ENCODE measurements at regions not wholly inside any gene's neighbourhood (a gene's known extent, or its start where the extent isn't known, plus 50 kb on each side); places are given as distances from the start of the nearest gene placed in this dataset.
"Not testable (repeated sequence)": the region's sequence is repeated elsewhere in the genome, so short reads cannot be mapped to it uniquely, and the experiment has no call there.

- DNase-seq (no peak), ATAC-seq (no peak)
- H3K27ac Mint-ChIP-seq = peak overlapping the region; percentile 12 to 58
- H3K4me3 Mint-ChIP-seq = no peak overlapping the region
- peaks cover 29% of the 10 kb centered on the region for H3K4me1 Mint-ChIP-seq
- peaks cover 0 to 5% of the 10 kb centered on the region in 2 donors for H3K9me3 Mint-ChIP-seq
- no peaks in the 10 kb centered on the region for H3K27me3 Mint-ChIP-seq
These were observed 52.3 kb upstream of the COL5A2 start for GRCh38 chr2:189231719-189232323.

GRCh38 chr2:189232759-189233406 is 53.3 kb upstream of the COL5A2 start:
- no peak for DNase-seq
- Mint-ChIP-seq H3K9me3 (peaks cover 0 to 5% of the 10 kb centered on the region in 2 donors), H3K4me3 (peak overlapping the region in 1 of 2 donors; percentile 3), H3K27ac (peak overlapping the region; percentile 19 to 69), H3K4me1 (peaks cover 29% of the 10 kb centered on the region), H3K27me3 (no peaks in the 10 kb centered on the region)
- ATAC-seq = peak; percentile 70

DNA sequence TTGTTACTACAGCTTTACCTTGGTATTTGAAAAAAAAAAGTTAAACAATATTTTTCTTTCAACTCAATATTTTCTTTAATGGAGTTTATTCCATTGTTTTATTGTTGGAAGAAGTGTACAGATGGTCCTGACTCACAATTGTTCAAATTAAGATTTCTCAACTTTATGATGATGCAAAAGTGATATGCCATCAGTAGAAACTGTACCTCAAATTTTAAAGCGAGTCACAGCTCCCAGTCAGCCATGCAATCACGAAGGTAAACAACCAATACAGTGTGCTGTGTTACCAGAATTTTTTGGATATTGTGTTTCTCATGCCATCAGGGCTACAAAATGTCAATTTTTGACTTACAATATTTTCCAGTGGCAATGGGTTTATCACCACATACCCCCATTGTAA is 54.0 kb upstream of the COL5A2 start:
- Mint-ChIP-seq H3K4me1 (peaks cover 32% of the 10 kb centered on the region), H3K27me3 (no peaks in the 10 kb centered on the region)
- no peak for ATAC-seq

GRCh38 chr2:189234991-189235390 is 55.4 kb upstream of the COL5A2 start:
- Mint-ChIP-seq H3K27ac (no peak overlapping the region), H3K27me3 (no peaks in the 10 kb centered on the region), H3K4me3 (no peak overlapping the region), H3K4me1 (peaks cover 34% of the 10 kb centered on the region), H3K9me3 (peaks cover 4 to 8% of the 10 kb centered on the region in 2 donors)
- DNase-seq (no peak), ATAC-seq (no peak)

More for the DNA sequence above, 54.0 kb upstream of the COL5A2 start:
- peak overlapping the region in 1 of 2 donors; percentile 69 for H3K27ac Mint-ChIP-seq
- peaks cover 3 to 4% of the 10 kb centered on the region in 2 donors for H3K9me3 Mint-ChIP-seq
- H3K4me3 Mint-ChIP-seq = no peak overlapping the region
- no peak for DNase-seq

DNA sequence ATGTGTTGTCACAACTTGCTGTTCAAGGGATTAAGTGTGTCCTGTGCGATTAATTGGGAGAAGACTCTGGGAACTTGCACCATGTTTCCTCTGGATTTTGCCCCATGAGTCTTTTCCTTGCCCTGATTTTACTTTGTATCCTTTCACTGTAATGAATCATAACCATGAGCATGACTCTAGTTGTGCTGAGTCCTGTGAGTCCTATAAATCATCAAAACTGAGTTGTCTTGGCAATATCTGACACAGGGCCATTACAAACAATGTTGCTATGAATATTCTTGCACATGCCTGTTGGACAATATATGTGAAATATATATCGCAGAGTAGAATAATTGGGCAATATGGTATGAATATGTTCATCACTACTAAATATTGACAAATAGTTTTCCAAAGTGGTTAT is 56.5 kb upstream of the COL5A2 start:
- no peak overlapping the region for H3K4me3 Mint-ChIP-seq
- ATAC-seq (no peak), DNase-seq (no peak)
- H3K9me3 Mint-ChIP-seq = peaks cover 4 to 8% of the 10 kb centered on the region in 2 donors
- no peak overlapping the region for H3K27ac Mint-ChIP-seq
- H3K27me3 Mint-ChIP-seq = no peaks in the 10 kb centered on the region
- peaks cover 28% of the 10 kb centered on the region for H3K4me1 Mint-ChIP-seq

- DNase-seq (no peak), ATAC-seq (no peak)
- no peak overlapping the region for H3K4me3 Mint-ChIP-seq
- peaks cover 14 to 22% of the 10 kb centered on the region in 2 donors for H3K9me3 Mint-ChIP-seq
- no peak overlapping the region for H3K27ac Mint-ChIP-seq
- H3K27me3 Mint-ChIP-seq = no peaks in the 10 kb centered on the region
- peaks cover 5% of the 10 kb centered on the region for H3K4me1 Mint-ChIP-seq
These were observed 59.3 kb upstream of the COL5A2 start for GRCh38 chr2:189238903-189239302.

- not testable (repeated sequence) for ATAC-seq, H3K27ac Mint-ChIP-seq, H3K4me1 Mint-ChIP-seq, H3K27me3 Mint-ChIP-seq, H3K4me3 Mint-ChIP-seq, DNase-seq
- H3K9me3 Mint-ChIP-seq = peaks cover 17 to 26% of the 10 kb centered on the region in 2 donors
These were observed 64.3 kb upstream of the COL5A2 start for GRCh38 chr2:189243843-189244242.

GRCh38 chr2:189247276-189247675 is 67.7 kb upstream of the COL5A2 start:
- no peak overlapping the region for H3K4me3 Mint-ChIP-seq
- no peaks in the 10 kb centered on the region for H3K27me3 Mint-ChIP-seq
- peaks cover 6% of the 10 kb centered on the region for H3K4me1 Mint-ChIP-seq
- H3K27ac Mint-ChIP-seq = no peak overlapping the region
- no peak for DNase-seq
- ATAC-seq = no peak
- peaks cover 21 to 33% of the 10 kb centered on the region in 2 donors for H3K9me3 Mint-ChIP-seq

- Mint-ChIP-seq H3K27me3 (no peaks in the 10 kb centered on the region), H3K27ac (no peak overlapping the region), H3K4me1 (peaks cover 6% of the 10 kb centered on the region), H3K4me3 (no peak overlapping the region), H3K9me3 (peaks cover 16 to 26% of the 10 kb centered on the region in 2 donors)
- no peak for DNase-seq
- ATAC-seq = no peak
These were observed 68.6 kb upstream of the COL5A2 start for GRCh38 chr2:189248141-189248540.

GRCh38 chr2:189249171-189249570 is 69.6 kb upstream of the COL5A2 start:
- Mint-ChIP-seq H3K27me3 (no peaks in the 10 kb centered on the region), H3K4me1 (peaks cover 6% of the 10 kb centered on the region), H3K27ac (no peak overlapping the region), H3K4me3 (no peak overlapping the region), H3K9me3 (peaks cover 12 to 16% of the 10 kb centered on the region in 2 donors)
- DNase-seq (no peak), ATAC-seq (no peak)

GRCh38 chr2:189249901-189250300 is 70.3 kb upstream of the COL5A2 start:
- Mint-ChIP-seq H3K27me3 (no peaks in the 10 kb centered on the region), H3K9me3 (peaks cover 6 to 8% of the 10 kb centered on the region in 2 donors), H3K4me3 (no peak overlapping the region), H3K27ac (no peak overlapping the region), H3K4me1 (peaks cover 11% of the 10 kb centered on the region)
- DNase-seq (no peak), ATAC-seq (no peak)

GRCh38 chr2:189252991-189253675 is 73.6 kb upstream of the COL5A2 start:
- H3K9me3 Mint-ChIP-seq = peaks cover 5 to 7% of the 10 kb centered on the region in 2 donors
- peaks cover 20% of the 10 kb centered on the region for H3K4me1 Mint-ChIP-seq
- no peaks in the 10 kb centered on the region for H3K27me3 Mint-ChIP-seq
- H3K4me3 Mint-ChIP-seq = no peak overlapping the region
- DNase-seq = no peak
- no peak for ATAC-seq
- no peak overlapping the region for H3K27ac Mint-ChIP-seq

DNA sequence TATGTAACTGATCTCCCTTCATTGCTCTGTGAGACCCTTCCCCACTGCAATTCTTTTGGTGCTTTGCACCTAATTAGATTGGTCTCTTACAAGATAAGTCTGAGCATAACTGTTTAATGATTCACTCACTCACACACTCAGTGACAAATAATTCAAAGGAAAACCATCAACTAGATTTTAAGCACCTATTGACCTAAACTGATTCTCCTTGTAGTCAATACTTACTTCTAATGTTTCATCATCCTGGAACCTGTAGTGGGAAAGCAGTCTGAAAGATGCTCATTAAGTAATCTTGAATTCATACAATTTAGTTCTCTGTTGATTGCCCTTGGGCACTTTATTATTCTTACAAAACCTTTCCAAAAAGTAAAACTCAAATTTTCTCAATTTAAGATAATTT is 74.3 kb upstream of the COL5A2 start:
- no peaks in the 10 kb centered on the region for H3K27me3 Mint-ChIP-seq
- H3K9me3 Mint-ChIP-seq = peaks cover 5 to 7% of the 10 kb centered on the region in 2 donors
- DNase-seq (no peak), ATAC-seq (no peak)
- H3K27ac Mint-ChIP-seq = no peak overlapping the region
- no peak overlapping the region for H3K4me3 Mint-ChIP-seq
- peaks cover 20% of the 10 kb centered on the region for H3K4me1 Mint-ChIP-seq

DNA sequence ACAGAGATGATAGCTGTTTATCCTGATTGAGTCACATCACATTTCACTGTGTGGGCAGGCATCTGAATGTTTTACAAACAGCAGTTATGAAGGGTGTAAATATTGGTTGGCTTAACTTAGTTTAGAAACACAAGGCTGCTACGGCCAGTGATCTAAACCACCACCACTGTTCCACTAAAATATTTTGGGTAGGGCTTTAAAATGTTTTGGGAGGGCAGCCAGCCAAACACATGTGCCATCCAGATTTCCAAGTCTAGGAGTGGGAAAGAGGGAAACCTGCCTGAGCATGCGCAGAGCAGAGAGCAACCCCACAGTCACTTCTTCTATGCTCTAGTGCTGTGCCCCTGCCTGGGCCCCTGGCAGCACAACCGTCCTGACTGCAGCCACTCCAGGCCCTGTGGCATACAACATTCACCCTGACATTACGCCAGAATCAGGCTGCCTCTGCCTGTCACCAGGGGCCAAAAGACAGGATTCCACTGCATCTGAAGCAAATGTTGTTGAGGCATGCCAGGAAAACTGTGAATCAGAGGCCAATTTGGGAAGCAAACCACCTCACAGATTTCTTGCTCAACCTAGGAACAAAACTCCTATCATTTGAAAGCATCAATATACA is 74.8 kb upstream of the COL5A2 start:
- Mint-ChIP-seq H3K27ac (no peak overlapping the region), H3K4me3 (no peak overlapping the region), H3K9me3 (peaks cover 5 to 7% of the 10 kb centered on the region in 2 donors), H3K27me3 (no peaks in the 10 kb centered on the region), H3K4me1 (peaks cover 25% of the 10 kb centered on the region)
- peak; percentile 46 for ATAC-seq
- no peak for DNase-seq

DNA sequence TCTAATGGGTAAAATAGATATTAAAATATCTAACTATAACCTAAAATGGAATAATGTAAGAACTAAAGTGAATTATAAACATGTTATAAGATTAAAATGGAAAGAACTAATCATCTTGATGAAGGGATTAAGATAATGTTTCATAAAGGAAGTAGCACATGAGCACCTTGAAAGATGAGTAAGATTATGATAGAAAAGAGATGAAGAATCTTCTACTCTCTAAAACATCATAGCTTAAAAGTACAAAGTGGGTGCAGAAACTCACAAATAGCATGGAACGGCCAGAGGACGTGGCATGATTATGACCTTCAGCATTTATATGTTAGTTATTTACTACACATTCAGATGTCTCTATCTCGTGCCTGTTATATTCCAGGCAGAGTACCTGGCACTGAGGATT is 76.2 kb upstream of the COL5A2 start:
- H3K27me3 Mint-ChIP-seq = no peaks in the 10 kb centered on the region
- ATAC-seq (peak; percentile 57), DNase-seq (no peak)
- peaks cover 35% of the 10 kb centered on the region for H3K4me1 Mint-ChIP-seq
- peak overlapping the region in 1 of 2 donors; percentile 15 for H3K4me3 Mint-ChIP-seq
- H3K9me3 Mint-ChIP-seq = peaks cover under 1 to 2% of the 10 kb centered on the region in 2 donors
- peak overlapping the region in 1 of 2 donors; percentile 65 for H3K27ac Mint-ChIP-seq

Data from stimulated activated naive CD8-positive, alpha-beta T cell treated with anti-CD3 and anti-CD28 coated beads, Interleukin-15, amount 100 ng/mL, for 72 hours (primary cell).